ENCODE measurements at regions not wholly inside any gene's neighbourhood (a gene's known extent, or its start where the extent isn't known, plus 50 kb on each side); places are given as distances from the start of the nearest gene placed in this dataset.

DNA sequence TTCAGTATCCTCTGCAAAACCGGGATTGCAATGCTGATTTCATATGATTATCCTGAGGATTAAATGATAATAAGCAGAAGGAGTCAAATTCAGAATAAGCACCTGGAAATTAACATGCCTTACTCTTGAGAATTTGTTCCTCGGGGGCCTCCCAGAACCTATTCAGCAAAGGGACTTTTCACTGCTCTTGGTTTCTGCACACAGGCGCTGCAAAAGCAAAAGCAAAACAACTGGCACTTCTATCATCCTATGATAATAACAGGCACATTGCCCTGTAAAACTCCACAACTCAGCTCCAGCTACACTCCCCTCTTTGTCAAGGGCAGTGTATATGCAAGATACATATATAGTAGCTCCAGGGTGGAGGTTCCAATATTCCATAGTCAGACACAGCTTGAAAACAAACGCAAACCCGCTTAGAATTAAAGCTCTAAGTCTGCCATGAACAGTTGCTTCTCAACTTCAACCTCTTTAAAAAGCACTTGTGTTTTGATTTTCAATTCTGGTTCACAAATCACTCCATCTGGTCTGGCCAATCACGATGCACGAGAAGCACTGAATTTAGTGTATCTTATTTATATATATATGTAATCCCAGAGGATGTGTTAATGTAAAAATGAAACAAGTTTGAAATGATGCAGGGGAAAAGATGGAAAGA, 119.9 kb upstream of the PTER start:
- ChIA-PET POLR2A (no interaction called here), CTCF (no interaction called here)
- TF ChIP-seq NFRKB (IDR thresholded peaks at IDR 0.05) = no peak
- no peak for TF ChIP-seq SP1 (IDR thresholded peaks at IDR 0.05)
- TF ChIP-seq HDGF (IDR thresholded peaks at IDR 0.05; ENCODE audit: borderline replicate concordance) = no peak
- no peak for TF ChIP-seq L3MBTL2 (conservative IDR thresholded peaks at IDR 0.05)
- no peak for TF ChIP-seq FOXK2 (IDR thresholded peaks at IDR 0.05)
- TF ChIP-seq, protein P1, sequence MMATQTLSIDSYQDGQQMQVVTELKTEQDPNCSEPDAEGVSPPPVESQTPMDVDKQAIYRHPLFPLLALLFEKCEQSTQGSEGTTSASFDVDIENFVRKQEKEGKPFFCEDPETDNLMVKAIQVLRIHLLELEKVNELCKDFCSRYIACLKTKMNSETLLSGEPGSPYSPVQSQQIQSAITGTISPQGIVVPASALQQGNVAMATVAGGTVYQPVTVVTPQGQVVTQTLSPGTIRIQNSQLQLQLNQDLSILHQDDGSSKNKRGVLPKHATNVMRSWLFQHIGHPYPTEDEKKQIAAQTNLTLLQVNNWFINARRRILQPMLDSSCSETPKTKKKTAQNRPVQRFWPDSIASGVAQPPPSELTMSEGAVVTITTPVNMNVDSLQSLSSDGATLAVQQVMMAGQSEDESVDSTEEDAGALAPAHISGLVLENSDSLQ (IDR thresholded peaks at IDR 0.05) = no peak
- DNase-seq (ENCODE audit: extremely low spot score) = no peak

DNA sequence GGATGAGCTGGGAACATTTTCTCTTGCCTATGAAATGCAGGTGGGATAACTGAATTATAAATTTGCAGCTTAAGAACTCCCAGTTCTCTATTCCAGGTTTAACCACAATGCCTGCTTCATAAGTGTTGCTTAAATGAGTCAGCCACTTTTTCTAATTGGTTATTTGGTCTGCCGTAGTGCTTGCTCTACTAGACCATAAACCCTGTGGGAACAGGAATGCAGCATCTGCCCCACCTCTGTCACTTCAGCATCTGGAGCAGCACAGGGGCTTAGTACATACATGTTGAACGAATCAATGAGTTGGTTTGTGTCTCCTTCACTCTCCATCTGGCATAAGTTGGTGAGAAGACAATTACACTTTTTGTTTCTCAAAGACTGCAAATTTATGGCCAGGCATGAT, 95.2 kb upstream of the PTER start:
- no peak for TF ChIP-seq HDGF (IDR thresholded peaks at IDR 0.05; ENCODE audit: borderline replicate concordance)
- no peak for TF ChIP-seq CTBP1 (IDR thresholded peaks at IDR 0.05; ENCODE audit: borderline replicate concordance)
- no peak for TF ChIP-seq L3MBTL2 (conservative IDR thresholded peaks at IDR 0.05)
- POLR2A ChIA-PET = no interaction called here

DNA sequence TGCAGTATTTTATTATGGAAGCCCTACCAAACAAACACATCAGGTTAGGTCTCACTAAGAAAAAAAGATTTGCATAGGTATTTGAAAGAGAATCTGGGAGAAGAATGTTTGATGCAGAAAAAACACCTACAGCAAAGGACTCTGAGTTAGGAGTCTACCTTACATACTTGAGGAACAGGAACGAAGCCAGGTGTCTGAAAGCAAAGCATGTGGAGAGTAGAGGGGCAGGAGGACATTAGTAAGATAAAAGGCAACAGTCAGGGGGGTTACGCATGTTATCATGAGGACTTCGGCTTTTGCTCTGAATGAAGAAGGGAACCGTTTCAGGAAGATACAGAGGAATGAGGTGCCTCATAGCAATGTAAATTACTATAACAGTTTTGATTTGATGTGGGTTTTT, 87.9 kb upstream of the PTER start:
- no peak for TF ChIP-seq BHLHE40 (IDR thresholded peaks at IDR 0.05; ENCODE audit: borderline replicate concordance)
- TF ChIP-seq NFRKB (IDR thresholded peaks at IDR 0.05) = no peak
- no peak for TF ChIP-seq FOXM1 (IDR thresholded peaks at IDR 0.05; ENCODE audit: borderline replicate concordance)
- no peak for TF ChIP-seq SUZ12 (IDR thresholded peaks at IDR 0.05)
- TF ChIP-seq TARDBP (IDR thresholded peaks at IDR 0.05) = no peak
- no peak for TF ChIP-seq L3MBTL2 (conservative IDR thresholded peaks at IDR 0.05)
- TF ChIP-seq ARNT (IDR thresholded peaks at IDR 0.05) = no peak
- no peak for TF ChIP-seq LEF1 (IDR thresholded peaks at IDR 0.05; ENCODE audit: borderline replicate concordance)
- TF ChIP-seq ELF4 (IDR thresholded peaks at IDR 0.05) = no peak
- TF ChIP-seq ZNF384 (IDR thresholded peaks at IDR 0.05) = no peak
- TF ChIP-seq, protein P1 (IDR thresholded peaks at IDR 0.05) = no peak
- TF ChIP-seq SP1 (IDR thresholded peaks at IDR 0.05) = no peak
- DNase-seq (ENCODE audit: extremely low spot score) = no peak
- ChIA-PET CTCF (no interaction called here), POLR2A (no interaction called here)

More for the DNA sequence above, 95.2 kb upstream of the PTER start:
- CTCF ChIA-PET = no interaction called here
- no peak for DNase-seq (ENCODE audit: extremely low spot score)

DNA sequence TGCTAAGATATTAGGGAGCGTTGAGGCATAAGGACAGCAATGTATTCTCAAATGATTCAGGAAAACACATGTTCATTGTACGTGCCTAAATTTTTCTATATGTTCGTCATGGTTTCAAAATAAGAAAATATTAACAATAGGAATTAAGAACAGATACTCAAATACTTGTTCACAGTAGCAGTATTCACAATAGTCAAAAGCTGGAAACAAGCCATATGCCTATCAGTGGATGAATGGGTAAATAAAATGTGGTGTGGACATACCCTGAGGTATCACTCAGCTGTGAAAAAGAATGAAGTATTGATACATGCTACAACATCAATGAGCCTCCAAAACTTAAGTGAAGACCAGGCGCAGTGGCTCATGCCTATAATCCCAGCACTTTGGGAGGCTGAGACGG, 84.7 kb upstream of the PTER start:
- POLR2A ChIA-PET = no interaction called here
- CTCF ChIA-PET = no interaction called here
- TF ChIP-seq L3MBTL2 (conservative IDR thresholded peaks at IDR 0.05) (no peak), LEF1 (IDR thresholded peaks at IDR 0.05; ENCODE audit: borderline replicate concordance) (no peak), FOXK2 (IDR thresholded peaks at IDR 0.05) (no peak), ARNT (IDR thresholded peaks at IDR 0.05) (no peak), ELF4 (IDR thresholded peaks at IDR 0.05) (no peak), NFRKB (IDR thresholded peaks at IDR 0.05) (no peak), BHLHE40 (IDR thresholded peaks at IDR 0.05; ENCODE audit: borderline replicate concordance) (no peak), ZNF384 (IDR thresholded peaks at IDR 0.05) (no peak)
- DNase-seq (ENCODE audit: extremely low spot score) = no peak

DNA sequence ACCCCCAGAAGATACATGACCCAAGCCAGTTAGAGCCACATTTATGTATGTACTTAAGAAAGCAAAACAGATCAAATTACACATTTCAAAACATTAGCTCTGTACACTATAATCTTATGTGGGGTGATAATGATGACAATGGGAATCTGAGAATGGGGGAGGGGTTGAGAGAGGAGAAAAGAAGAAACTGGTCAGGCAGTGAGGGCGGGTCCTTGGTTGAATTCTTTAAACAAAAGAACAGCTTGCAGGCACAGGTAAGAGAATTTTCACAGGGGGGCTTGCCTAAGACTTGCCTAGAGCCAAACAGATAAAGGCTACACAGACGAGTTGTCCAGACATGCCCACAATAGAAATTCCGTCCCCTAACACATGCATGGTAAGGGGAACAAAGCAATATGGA, 76.8 kb upstream of the PTER start:
- CTCF ChIA-PET = no interaction called here

DNA sequence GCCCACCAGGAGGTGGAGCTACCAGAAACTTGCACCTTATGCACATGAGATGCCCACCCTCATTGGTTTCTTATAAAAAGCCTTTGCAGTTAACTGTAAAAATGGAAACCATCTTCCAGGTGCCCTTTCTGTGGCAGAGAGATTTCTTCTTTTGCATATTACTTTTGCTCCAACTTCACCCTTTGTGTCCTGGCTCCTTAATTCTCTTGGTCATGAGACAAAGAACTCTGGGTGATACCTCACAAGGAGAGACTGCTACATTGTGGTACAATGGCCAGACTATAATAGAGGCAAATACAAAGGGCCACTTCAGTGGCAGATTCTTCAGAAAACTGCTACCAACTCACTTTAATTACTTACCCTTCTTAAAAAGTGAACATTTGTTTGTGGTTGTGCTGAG, 76.4 kb upstream of the PTER start:
- TF ChIP-seq NFRKB (IDR thresholded peaks at IDR 0.05) (no peak), ELF4 (IDR thresholded peaks at IDR 0.05) (no peak), FOXM1 (IDR thresholded peaks at IDR 0.05; ENCODE audit: borderline replicate concordance) (no peak), ZNF384 (IDR thresholded peaks at IDR 0.05) (no peak), BHLHE40 (IDR thresholded peaks at IDR 0.05; ENCODE audit: borderline replicate concordance) (no peak), ARNT (IDR thresholded peaks at IDR 0.05) (no peak), LEF1 (IDR thresholded peaks at IDR 0.05; ENCODE audit: borderline replicate concordance) (no peak), HDGF (IDR thresholded peaks at IDR 0.05; ENCODE audit: borderline replicate concordance) (no peak), CTBP1 (IDR thresholded peaks at IDR 0.05; ENCODE audit: borderline replicate concordance) (no peak), FOXA1 (IDR thresholded peaks at IDR 0.05) (no peak), FOXK2 (IDR thresholded peaks at IDR 0.05) (no peak)
- TF ChIP-seq, protein P1 (IDR thresholded peaks at IDR 0.05) = no peak
- CTCF ChIA-PET = no interaction called here
- POLR2A ChIA-PET = no interaction called here
- no peak for DNase-seq (ENCODE audit: extremely low spot score)

More for the DNA sequence above, 76.8 kb upstream of the PTER start:
- TF ChIP-seq FOXA1 (IDR thresholded peaks at IDR 0.05) = no peak
- no peak for DNase-seq (ENCODE audit: extremely low spot score)
- POLR2A ChIA-PET = no interaction called here

DNA sequence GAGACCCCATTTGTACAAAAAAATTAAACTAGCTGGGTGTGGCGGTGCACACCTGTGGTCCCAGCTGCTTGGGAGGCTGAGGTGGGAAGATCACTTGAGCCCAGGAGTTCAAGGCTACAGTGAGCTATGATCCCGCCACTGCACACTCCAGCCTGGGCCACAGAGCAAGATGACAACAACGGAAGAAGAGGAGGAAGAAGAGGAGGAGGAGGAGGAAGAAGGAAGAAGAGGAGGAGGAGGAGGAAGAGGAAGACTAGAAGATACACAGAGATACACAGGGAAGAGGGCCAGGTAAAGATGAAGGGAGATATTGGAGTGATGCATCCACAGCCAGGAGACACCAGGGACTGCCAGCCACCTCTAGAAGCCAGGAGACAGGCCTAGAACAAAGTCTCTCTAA, 75.7 kb upstream of the PTER start:
- ChIA-PET POLR2A (no interaction called here), CTCF (no interaction called here)
- no peak for DNase-seq (ENCODE audit: extremely low spot score)
- TF ChIP-seq SUZ12 (IDR thresholded peaks at IDR 0.05) (no peak), CTBP1 (IDR thresholded peaks at IDR 0.05; ENCODE audit: borderline replicate concordance) (no peak), LEF1 (IDR thresholded peaks at IDR 0.05; ENCODE audit: borderline replicate concordance) (no peak), BHLHE40 (IDR thresholded peaks at IDR 0.05; ENCODE audit: borderline replicate concordance) (no peak), HDGF (IDR thresholded peaks at IDR 0.05; ENCODE audit: borderline replicate concordance) (no peak), FOXA1 (IDR thresholded peaks at IDR 0.05) (no peak)
- TF ChIP-seq, protein P1 (IDR thresholded peaks at IDR 0.05) = no peak

Data from HEK293T (cell line).